HEK293 (cell line): ENCODE measurements at regions not wholly inside any gene's neighbourhood (a gene's known extent, or its start where the extent isn't known, plus 50 kb on each side); places are given as distances from the start of the nearest gene placed in this dataset.

Source experiments
- CTCF ChIA-PET: fragments of 350-600 bp; formaldehyde crosslinking; extraction: SDS; loops from one replicate; lab custom pipeline; 2021; ENCODE audit warnings: antibody characterized with exemption; lab: Yijun Ruan, JAX
- POLR2A ChIA-PET: fragments of 300-600 bp; formaldehyde crosslinking; extraction: SDS; loops from one replicate; lab custom pipeline; 2020; ENCODE audit warnings: antibody characterized with exemption, inconsistent platforms; lab: Yijun Ruan, JAX
- H3K27ac ChIP-seq: fragments of 200-500 bp; sonication (Bioruptor generic); 2 replicates; pipeline ENCODE4 v1.5.1; 2014; ENCODE audit warnings: low read depth, low read length, control low read depth, inconsistent platforms; ENCODE audit errors: extremely low read depth
- H3K36me3 ChIP-seq, 2 experiments: fragments of 200-500 bp in 1 of 2; sonication (Bioruptor generic) in 1 of 2; 1 replicate in 1 of 2; 2 replicates in 1 of 2; pipeline ENCODE4 v1.5.1; 2014 to 2017; ENCODE audit warnings: inconsistent platforms in 2 of 2, low read length in 2 of 2; ENCODE audit not compliant: control insufficient read depth in 2 of 2, insufficient read depth in 1 of 2
- H3K4me1 ChIP-seq: fragments of 200-500 bp; sonication (Bioruptor generic); 2 replicates; pipeline ENCODE4 v1.5.1; 2014; ENCODE audit warnings: mild to moderate bottlenecking, low read length, inconsistent platforms; ENCODE audit not compliant: control insufficient read depth, insufficient read depth
- H3K4me3 ChIP-seq: 2 replicates; pipeline ENCODE4 v1.5.1; 2011; ENCODE audit warnings: low read depth, mild to moderate bottlenecking, control low read depth, low read length, moderate library complexity
- H3K9me3 ChIP-seq: fragments of 200-500 bp; sonication (Bioruptor generic); 2 replicates; pipeline ENCODE4 v1.5.1; 2014; ENCODE audit warnings: low read depth, low read length, inconsistent platforms; ENCODE audit not compliant: control insufficient read depth, insufficient read depth
- PRDM6 ChIP-seq: fragments of 450-650 bp; formaldehyde crosslinking; IDR thresholded peaks from 2 replicates; pipeline ENCODE4 v1.5.1; 2017; ENCODE audit warnings: missing biosample characterization, missing genetic modification characterization
- RBAK ChIP-seq: fragments of 450-650 bp; formaldehyde crosslinking; IDR thresholded peaks from 2 replicates; pipeline ENCODE4 v1.5.1; 2016; ENCODE audit warnings: missing biosample characterization, missing genetic modification characterization
- ZBTB1 ChIP-seq: fragments of 450-650 bp; formaldehyde crosslinking; IDR thresholded peaks from 2 replicates; pipeline ENCODE4 v1.5.1; 2016; ENCODE audit warnings: missing biosample characterization, missing genetic modification characterization
- ZBTB7A ChIP-seq: fragments of 450-650 bp; formaldehyde crosslinking; IDR thresholded peaks from 2 replicates; pipeline ENCODE4 v1.5.1; 2016; ENCODE audit warnings: low read depth, missing biosample characterization, missing genetic modification characterization
- ZNF10 ChIP-seq: fragments of 450-650 bp; formaldehyde crosslinking; IDR thresholded peaks from 2 replicates; pipeline ENCODE4 v1.5.1; 2017; ENCODE audit warnings: missing biosample characterization, missing genetic modification characterization
- ZNF112 ChIP-seq: fragments of 450-650 bp; formaldehyde crosslinking; IDR thresholded peaks from 2 replicates; pipeline ENCODE4 v1.5.0; 2017; ENCODE audit warnings: missing biosample characterization, missing genetic modification characterization
- ZNF133 ChIP-seq: fragments of 450-650 bp; formaldehyde crosslinking; IDR thresholded peaks from 2 replicates; pipeline ENCODE4 v1.5.1; 2016; ENCODE audit warnings: missing biosample characterization, missing genetic modification characterization
- ZNF146 ChIP-seq: fragments of 450-650 bp; formaldehyde crosslinking; IDR thresholded peaks from 2 replicates; pipeline ENCODE4 v1.5.1; 2016; ENCODE audit warnings: missing biosample characterization, missing genetic modification characterization
- ZNF174 ChIP-seq: fragments of 450-650 bp; formaldehyde crosslinking; IDR thresholded peaks from 2 replicates; pipeline ENCODE4 v1.5.0; 2017; ENCODE audit warnings: missing biosample characterization, mild to moderate bottlenecking, missing genetic modification characterization
- ZNF211 ChIP-seq: fragments of 450-650 bp; formaldehyde crosslinking; IDR thresholded peaks from 2 replicates; pipeline ENCODE4 v1.5.1; 2016; ENCODE audit warnings: low read depth, missing biosample characterization, missing genetic modification characterization
- ZNF214 ChIP-seq: fragments of 450-650 bp; formaldehyde crosslinking; IDR thresholded peaks from 2 replicates; pipeline ENCODE4 v1.5.1; 2017; ENCODE audit warnings: missing biosample characterization, mild to moderate bottlenecking, missing genetic modification characterization, borderline replicate concordance
- ZNF302 ChIP-seq: fragments of 450-650 bp; formaldehyde crosslinking; IDR thresholded peaks from 2 replicates; pipeline ENCODE4 v1.5.1; 2016; ENCODE audit warnings: missing biosample characterization, missing genetic modification characterization, low read depth
- ZNF341 ChIP-seq: fragments of 450-650 bp; formaldehyde crosslinking; IDR thresholded peaks from 2 replicates; pipeline ENCODE4; 2016; ENCODE audit warnings: low read depth, missing biosample characterization, missing genetic modification characterization
- ZNF366 ChIP-seq: fragments of 450-650 bp; formaldehyde crosslinking; conservative IDR thresholded peaks from 2 replicates; pipeline ENCODE4 v1.5.1; 2016; ENCODE audit warnings: missing biosample characterization, missing genetic modification characterization
- ZNF37A ChIP-seq: fragments of 450-650 bp; IDR thresholded peaks from 2 replicates; pipeline ENCODE4 v1.5.1; 2018; ENCODE audit warnings: missing biosample characterization, missing genetic modification characterization
- ZNF488 ChIP-seq: fragments of 450-650 bp; formaldehyde crosslinking; IDR thresholded peaks from 2 replicates; pipeline ENCODE4 v1.5.1; 2016; ENCODE audit warnings: missing biosample characterization, missing genetic modification characterization
- ZNF513 ChIP-seq: fragments of 450-650 bp; IDR thresholded peaks from 2 replicates; pipeline ENCODE4 v1.5.1; 2018; ENCODE audit warnings: missing biosample characterization, missing genetic modification characterization
- ZNF521 ChIP-seq: fragments of 450-650 bp; formaldehyde crosslinking; IDR thresholded peaks from 2 replicates; pipeline ENCODE4 v1.5.1; 2017; ENCODE audit warnings: missing biosample characterization, mild to moderate bottlenecking, missing genetic modification characterization
- ZNF580 ChIP-seq: fragments of 450-650 bp; formaldehyde crosslinking; IDR thresholded peaks from 2 replicates; pipeline ENCODE4 v1.5.1; 2016; ENCODE audit warnings: missing biosample characterization, missing genetic modification characterization
- ZNF704 ChIP-seq: fragments of 450-650 bp; formaldehyde crosslinking; IDR thresholded peaks from 2 replicates; pipeline ENCODE4 v1.5.1; 2016; ENCODE audit warnings: missing biosample characterization, missing genetic modification characterization
- ZNF830 ChIP-seq: fragments of 450-650 bp; IDR thresholded peaks from 2 replicates; pipeline ENCODE4 v1.5.0; 2018; ENCODE audit warnings: missing biosample characterization, missing genetic modification characterization, low read depth, mild to moderate bottlenecking, moderate library complexity
- TF ChIP-seq, protein P1 (sequence below): fragments of 450-650 bp; formaldehyde crosslinking; conservative IDR thresholded peaks from 2 replicates; pipeline ENCODE4 v1.5.1; 2016; ENCODE audit warnings: low read depth, missing biosample characterization, missing genetic modification characterization

DNA sequence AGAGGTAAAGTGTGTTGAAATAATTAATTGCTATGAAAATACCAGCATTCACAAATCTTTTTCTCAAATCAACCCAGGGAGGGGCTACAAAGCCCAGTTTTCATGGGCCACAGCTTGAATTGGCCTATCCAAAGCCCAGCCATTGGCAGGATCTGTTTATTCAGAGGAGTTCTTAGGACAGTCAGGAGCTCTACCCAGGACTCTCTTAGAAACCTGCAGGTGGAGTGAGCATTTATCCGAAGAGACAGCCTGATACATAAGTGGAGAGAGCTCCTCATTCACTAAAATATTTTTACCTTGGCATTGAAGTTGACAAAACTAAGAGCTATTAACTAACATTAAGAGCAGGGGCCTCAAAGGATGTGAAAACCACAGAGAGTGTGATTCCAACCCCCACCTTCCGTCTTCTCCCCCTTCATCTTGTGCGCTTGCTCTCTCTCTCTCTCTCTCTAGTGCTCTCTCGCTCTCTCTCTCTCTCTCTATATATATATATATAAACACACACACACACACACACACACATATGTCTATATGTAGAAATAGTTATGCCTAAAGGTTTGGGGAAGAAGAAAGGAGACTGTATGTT, 315.5 kb downstream of the SNAPC1 start (continued):
- TF ChIP-seq ZNF704 (tag by site-specific recombination) (no peak), ZNF112 (no peak), ZBTB7A (tag by site-specific recombination) (no peak), PRDM6 (tag by site-specific recombination) (no peak)
- TF ChIP-seq, all 188 proteins: peak for 0

DNA sequence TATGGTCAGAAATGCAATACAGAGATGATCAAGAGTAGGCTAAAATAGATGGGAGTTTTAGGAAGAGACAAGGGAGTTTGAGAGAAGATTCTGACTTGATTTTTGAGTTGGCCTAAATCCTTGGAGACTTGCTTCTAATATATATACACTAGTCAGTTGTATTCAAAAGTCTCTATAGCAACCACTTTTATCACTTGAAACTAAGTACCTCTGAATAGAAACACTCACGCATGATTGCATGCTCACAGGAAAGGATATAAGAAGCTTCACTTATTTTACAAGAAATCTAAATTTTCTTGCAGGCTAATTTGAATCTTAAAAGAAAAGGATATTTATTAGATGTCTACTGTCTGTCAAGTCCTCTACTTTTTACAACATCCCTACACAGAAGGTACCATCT, 316.8 kb downstream of the SNAPC1 start:
- POLR2A ChIA-PET: no interaction called here
- Histone ChIP-seq H3K36me3 (no peaks in the 10 kb centered on the region), H3K27ac (no peak overlapping the region), H3K9me3 (no peaks in the 10 kb centered on the region), H3K4me3 (no peak overlapping the region), H3K4me1 (no peaks in the 10 kb centered on the region)
- no peak for TF ChIP-seq ZNF521 (tag by site-specific recombination)
- TF ChIP-seq ZNF133 (tag by site-specific recombination): no peak
- TF ChIP-seq, protein P1, sequence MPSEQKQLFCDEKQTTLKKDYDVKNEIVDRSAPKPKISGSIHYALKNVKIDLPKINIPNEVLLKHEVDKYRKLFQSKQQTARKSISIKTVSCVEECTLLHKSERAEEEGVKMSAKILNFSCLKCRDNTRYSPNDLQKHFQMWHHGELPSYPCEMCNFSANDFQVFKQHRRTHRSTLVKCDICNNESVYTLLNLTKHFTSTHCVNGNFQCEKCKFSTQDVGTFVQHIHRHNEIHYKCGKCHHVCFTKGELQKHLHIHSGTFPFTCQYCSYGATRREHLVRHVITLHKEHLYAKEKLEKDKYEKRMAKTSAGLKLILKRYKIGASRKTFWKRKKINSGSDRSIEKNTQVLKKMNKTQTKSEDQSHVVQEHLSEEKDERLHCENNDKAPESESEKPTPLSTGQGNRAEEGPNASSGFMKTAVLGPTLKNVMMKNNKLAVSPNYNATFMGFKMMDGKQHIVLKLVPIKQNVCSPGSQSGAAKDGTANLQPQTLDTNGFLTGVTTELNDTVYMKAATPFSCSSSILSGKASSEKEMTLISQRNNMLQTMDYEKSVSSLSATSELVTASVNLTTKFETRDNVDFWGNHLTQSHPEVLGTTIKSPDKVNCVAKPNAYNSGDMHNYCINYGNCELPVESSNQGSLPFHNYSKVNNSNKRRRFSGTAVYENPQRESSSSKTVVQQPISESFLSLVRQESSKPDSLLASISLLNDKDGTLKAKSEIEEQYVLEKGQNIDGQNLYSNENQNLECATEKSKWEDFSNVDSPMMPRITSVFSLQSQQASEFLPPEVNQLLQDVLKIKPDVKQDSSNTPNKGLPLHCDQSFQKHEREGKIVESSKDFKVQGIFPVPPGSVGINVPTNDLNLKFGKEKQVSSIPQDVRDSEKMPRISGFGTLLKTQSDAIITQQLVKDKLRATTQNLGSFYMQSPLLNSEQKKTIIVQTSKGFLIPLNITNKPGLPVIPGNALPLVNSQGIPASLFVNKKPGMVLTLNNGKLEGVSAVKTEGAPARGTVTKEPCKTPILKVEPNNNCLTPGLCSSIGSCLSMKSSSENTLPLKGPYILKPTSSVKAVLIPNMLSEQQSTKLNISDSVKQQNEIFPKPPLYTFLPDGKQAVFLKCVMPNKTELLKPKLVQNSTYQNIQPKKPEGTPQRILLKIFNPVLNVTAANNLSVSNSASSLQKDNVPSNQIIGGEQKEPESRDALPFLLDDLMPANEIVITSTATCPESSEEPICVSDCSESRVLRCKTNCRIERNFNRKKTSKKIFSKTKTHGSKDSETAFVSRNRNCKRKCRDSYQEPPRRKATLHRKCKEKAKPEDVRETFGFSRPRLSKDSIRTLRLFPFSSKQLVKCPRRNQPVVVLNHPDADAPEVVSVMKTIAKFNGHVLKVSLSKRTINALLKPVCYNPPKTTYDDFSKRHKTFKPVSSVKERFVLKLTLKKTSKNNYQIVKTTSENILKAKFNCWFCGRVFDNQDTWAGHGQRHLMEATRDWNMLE: no peak
- TF ChIP-seq ZNF214 (tag by site-specific recombination): no peak
- TF ChIP-seq ZNF10: no peak
- TF ChIP-seq RBAK: no peak
- no peak for TF ChIP-seq ZNF513
- TF ChIP-seq ZNF830 (tag by site-specific recombination): no peak
- no peak for TF ChIP-seq ZNF488 (tag by site-specific recombination)
- TF ChIP-seq ZNF580 (tag by site-specific recombination): no peak
- TF ChIP-seq ZNF37A (tag by site-specific recombination): no peak
- TF ChIP-seq ZNF174 (tag by site-specific recombination): no peak
- no peak for TF ChIP-seq ZNF366 (tag by site-specific recombination)
- TF ChIP-seq ZNF302: no peak
- no peak for TF ChIP-seq ZNF341
- TF ChIP-seq ZNF146 (tag by site-specific recombination): no peak
- TF ChIP-seq ZNF704 (tag by site-specific recombination): no peak
- TF ChIP-seq ZNF211 (tag by site-specific recombination): no peak
- no peak for TF ChIP-seq ZBTB1 (tag by site-specific recombination)
- CTCF ChIA-PET: interaction anchor here (0.6 to 0.8 kb wide), 3 partner anchors 125 to 811 kb away, joined by 3 read pairs; no protein-coding TSS in a partner anchor
